ENCODE measurements at regions not wholly inside any gene's neighbourhood (a gene's known extent, or its start where the extent isn't known, plus 50 kb on each side); places are given as distances from the start of the nearest gene placed in this dataset.
"Not testable (repeated sequence)": the region's sequence is repeated elsewhere in the genome, so short reads cannot be mapped to it uniquely, and the experiment has no call there.

DNA sequence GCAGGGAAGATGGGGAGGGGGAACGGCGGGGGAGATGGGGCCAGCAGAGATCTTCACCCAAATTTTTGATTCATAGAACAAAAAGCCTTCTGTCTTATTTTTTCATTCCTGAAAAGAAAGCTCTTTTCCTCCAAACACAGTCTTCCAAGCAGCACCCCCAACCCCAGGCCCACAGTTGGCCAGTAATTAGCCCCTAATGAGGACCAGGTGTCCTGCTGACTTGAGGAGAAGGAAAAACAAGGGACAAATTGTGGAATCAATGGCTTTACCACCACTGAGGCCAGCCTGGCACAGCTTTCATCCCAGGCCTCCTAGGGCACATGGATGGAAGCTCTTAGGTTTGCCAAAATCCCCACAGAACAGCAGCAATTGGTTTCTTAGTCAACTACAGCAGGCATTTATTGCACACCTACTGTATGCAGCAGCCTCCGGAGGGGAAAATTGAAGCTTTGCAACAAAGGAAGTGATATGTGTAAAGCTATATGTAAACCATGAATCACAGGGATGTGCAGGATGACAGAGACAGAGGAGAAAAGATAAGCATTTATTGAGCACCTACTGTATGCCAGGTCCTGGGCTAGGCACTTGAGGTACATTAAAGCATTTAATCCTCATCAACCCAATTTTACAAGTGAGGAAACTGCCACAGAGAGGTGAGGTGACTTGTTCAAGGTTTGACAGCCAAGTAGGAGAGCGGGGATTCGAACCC lies 199.5 kb downstream of the TBC1D2B start:
- DNase-seq (ENCODE audit: low read depth, low spot score) (no peak), ATAC-seq (no peak)
- ChIA-PET CTCF (no interaction called here), POLR2A (no interaction called here)
- intact Hi-C loops (cut with micrococcal nuclease; ENCODE audit: unreplicated experiment) (no loop called here), in situ Hi-C loops (cut with HindIII; ENCODE audit: low pct_unique_long_range_greater_than_20kb, low sequenced_read_pairs) (no loop called here)
- H3K4me3 ChIP-seq (ENCODE audit: low read depth in 2 of 2, low read length in 2 of 2) = no peak overlapping the region
- TF ChIP-seq POLR2AphosphoS5 (IDR thresholded peaks at IDR 0.05; ENCODE audit: low read depth, low read length) (no peak), TCF7L2 (IDR thresholded peaks at IDR 0.05; ENCODE audit: low read depth, low read length) (no peak), SIN3A (IDR thresholded peaks at IDR 0.05; ENCODE audit: borderline replicate concordance, insufficient read depth, low read depth, low read length) (no peak), CTCF (IDR thresholded peaks at IDR 0.05) (no peak), REST (IDR thresholded peaks at IDR 0.05; ENCODE audit: insufficient read depth in 1 of 2, low read depth in 2 of 2, low read length in 1 of 2) (no peak)
- H3K27me3 ChIP-seq (ENCODE audit: control insufficient read depth, insufficient read depth, low read length) = no peaks in the 10 kb centered on the region
- BruUV-seq (replicated peaks) = no TSS peak
- no peaks in the 10 kb centered on the region for H3K9me3 ChIP-seq (ENCODE audit: control insufficient read depth, insufficient read depth, low read depth, low read length)
- no peaks in the 10 kb centered on the region for H3K36me3 ChIP-seq (ENCODE audit: control insufficient read depth, insufficient read depth, low read length)
- no peak overlapping the region for H3K27ac ChIP-seq (ENCODE audit: low read length)
- no peaks in the 10 kb centered on the region for H3K4me1 ChIP-seq (ENCODE audit: control insufficient read depth, insufficient read depth, low read length)

GRCh38 chr15:77876107-77876820 lies 201.2 kb downstream of the TBC1D2B start:
- H3K9me3 ChIP-seq (ENCODE audit: control insufficient read depth, insufficient read depth, low read depth, low read length); H3K36me3 ChIP-seq (ENCODE audit: control insufficient read depth, insufficient read depth, low read length); ATAC-seq; BruUV-seq (replicated peaks); H3K27me3 ChIP-seq (ENCODE audit: control insufficient read depth, insufficient read depth, low read length); CTCF ChIA-PET; in situ Hi-C loops (cut with HindIII; ENCODE audit: low pct_unique_long_range_greater_than_20kb, low sequenced_read_pairs); POLR2A ChIA-PET; H3K4me3 ChIP-seq (ENCODE audit: low read depth in 2 of 2, low read length in 2 of 2); DNase-seq (ENCODE audit: low read depth, low spot score); intact Hi-C loops (cut with micrococcal nuclease; ENCODE audit: unreplicated experiment); H3K4me1 ChIP-seq (ENCODE audit: control insufficient read depth, insufficient read depth, low read length); H3K27ac ChIP-seq (ENCODE audit: low read length): not testable (repeated sequence)

Measured in Panc1 (cell line).